ENCODE measurements at regions not wholly inside any gene's neighbourhood (a gene's known extent, or its start where the extent isn't known, plus 50 kb on each side); places are given as distances from the start of the nearest gene placed in this dataset.

GRCh38 chr6:74875193-74875592 is 330.7 kb downstream of the COL12A1 start:
- no peak for TF ChIP-seq CTCF (IDR thresholded peaks at IDR 0.05)
- TF ChIP-seq POLR2A (IDR thresholded peaks at IDR 0.05): no peak
- TF ChIP-seq POLR2AphosphoS5 (IDR thresholded peaks at IDR 0.05): no peak

All from breast epithelium (tissue), 3 donors.